ENCODE measurements at regions not wholly inside any gene's neighbourhood (a gene's known extent, or its start where the extent isn't known, plus 50 kb on each side); places are given as distances from the start of the nearest gene placed in this dataset.

GRCh38 chr1:229075217-229075616 is 195.7 kb upstream of the RAB4A start:
- TF ChIP-seq PKNOX1 (IDR thresholded peaks at IDR 0.05) (no peak), ZNF384 (IDR thresholded peaks at IDR 0.05) (no peak), FOXA1 (IDR thresholded peaks at IDR 0.05) (no peak), SP1 (IDR thresholded peaks at IDR 0.05) (no peak), TARDBP (IDR thresholded peaks at IDR 0.05) (no peak), NFRKB (IDR thresholded peaks at IDR 0.05) (no peak), SUZ12 (IDR thresholded peaks at IDR 0.05) (no peak), FOXM1 (IDR thresholded peaks at IDR 0.05; ENCODE audit: borderline replicate concordance) (no peak), FOXK2 (IDR thresholded peaks at IDR 0.05) (no peak), HDGF (IDR thresholded peaks at IDR 0.05; ENCODE audit: borderline replicate concordance) (no peak), ELF4 (IDR thresholded peaks at IDR 0.05) (no peak)
